H4 (cell line): ENCODE measurements at regions not wholly inside any gene's neighbourhood (a gene's known extent, or its start where the extent isn't known, plus 50 kb on each side); places are given as distances from the start of the nearest gene placed in this dataset.
"Not testable (repeated sequence)": the region's sequence is repeated elsewhere in the genome, so short reads cannot be mapped to it uniquely, and the experiment has no call there.

Experiments
- DNase-seq: peaks from one replicate; pipeline ENCODE4 v3.0.0-alpha.2; 2015; ENCODE audit warnings: low spot score

- DNase-seq: no peak
Observed at GRCh38 chr12:131389054-131390013, 321.6 kb upstream of the SFSWAP start.

- no peak for DNase-seq
Observed at GRCh38 chr12:131390412-131391334, 320.2 kb upstream of the SFSWAP start.

DNA sequence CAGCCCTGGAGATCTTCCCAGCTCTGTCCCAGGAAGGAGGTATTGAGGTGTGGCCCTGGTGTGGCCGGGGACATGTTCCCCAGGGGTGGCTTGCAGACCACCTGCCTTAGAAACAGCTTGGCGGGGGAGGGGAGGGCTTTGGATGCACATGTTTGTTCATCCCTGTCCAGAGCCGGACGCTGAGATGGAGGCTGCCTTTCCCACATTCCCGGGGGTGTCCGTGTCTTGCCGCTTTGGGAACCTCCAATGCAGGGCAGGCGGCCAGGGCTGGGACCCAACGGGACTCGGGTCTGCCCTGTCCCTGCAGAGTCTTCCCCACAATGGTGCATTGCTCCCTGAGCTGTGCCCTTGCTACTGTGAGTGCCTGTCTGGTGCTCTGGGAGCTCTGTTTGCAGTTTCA lies 319.5 kb upstream of the SFSWAP start:
- DNase-seq: no peak

GRCh38 chr12:131394752-131395151 lies 316.1 kb upstream of the SFSWAP start:
- DNase-seq: not testable (repeated sequence)

- not testable (repeated sequence) for DNase-seq
Observed at GRCh38 chr12:131395209-131395684, 315.6 kb upstream of the SFSWAP start.

- no peak for DNase-seq
Observed at GRCh38 chr12:131395971-131396573, 314.8 kb upstream of the SFSWAP start.

DNA sequence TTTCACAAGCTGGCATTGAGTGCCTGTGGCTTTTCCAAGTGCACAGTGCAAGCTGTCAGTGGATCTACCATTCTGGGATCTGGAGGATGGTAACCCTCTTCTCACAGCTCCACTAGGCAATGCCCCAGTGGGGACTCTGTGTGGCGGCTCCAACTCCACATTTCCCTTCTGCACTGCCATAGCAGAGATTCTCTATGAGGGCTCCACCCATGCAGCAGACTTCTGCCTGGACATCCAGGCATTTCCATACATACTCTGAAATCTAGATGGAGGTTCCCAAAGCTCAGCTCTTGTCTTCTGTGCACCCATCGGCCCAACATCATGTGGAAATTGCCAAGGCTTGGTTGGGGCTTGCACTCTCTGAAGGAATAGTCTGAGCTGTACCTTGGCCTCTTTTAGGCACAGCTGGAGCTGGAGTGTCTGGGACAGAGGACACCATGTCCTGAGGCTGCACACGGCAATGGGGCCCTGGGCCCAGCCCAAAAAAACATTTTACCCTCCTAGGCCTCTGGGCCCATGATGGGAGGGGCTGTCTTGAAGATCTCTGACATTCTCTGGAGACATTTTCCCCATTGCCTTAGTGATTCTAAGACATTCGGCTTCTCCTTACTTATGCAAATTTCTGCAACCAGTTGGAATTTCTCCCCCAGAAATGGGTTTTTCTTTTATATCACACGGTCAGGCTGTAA lies 313.3 kb upstream of the SFSWAP start:
- no peak for DNase-seq

- DNase-seq: no peak
Observed at GRCh38 chr12:131399000-131399399, 311.9 kb upstream of the SFSWAP start.

DNA sequence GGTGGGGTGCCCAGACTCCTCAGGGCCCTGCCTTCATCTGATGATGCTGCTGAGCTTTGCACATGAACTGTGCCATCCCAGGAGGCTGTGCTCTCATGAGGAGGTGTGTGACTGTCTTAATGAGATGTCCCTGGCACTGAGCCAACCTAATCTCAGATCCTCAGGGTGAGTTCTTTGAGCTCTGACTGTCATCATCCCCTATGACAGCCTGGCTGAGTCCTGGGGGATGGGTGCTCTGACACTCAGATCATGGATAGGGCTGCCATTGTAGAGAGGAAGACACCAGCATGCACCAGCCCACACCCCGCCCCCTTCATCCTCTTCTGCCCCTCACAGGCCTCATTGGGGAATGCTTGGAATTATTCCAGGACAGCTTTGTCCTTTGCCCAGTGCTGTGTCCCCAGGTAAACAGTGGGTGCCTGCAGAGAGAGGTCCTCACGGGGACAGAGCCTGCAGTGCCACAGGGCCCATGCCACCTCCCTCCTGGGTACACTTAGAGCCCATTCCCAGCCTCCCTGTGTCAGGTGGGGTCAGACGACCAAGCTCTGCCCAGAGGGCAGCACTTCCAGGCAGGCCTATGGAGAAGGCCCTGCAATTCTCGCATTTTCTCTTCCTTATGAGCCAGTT lies 310.1 kb upstream of the SFSWAP start:
- not testable (repeated sequence) for DNase-seq

DNA sequence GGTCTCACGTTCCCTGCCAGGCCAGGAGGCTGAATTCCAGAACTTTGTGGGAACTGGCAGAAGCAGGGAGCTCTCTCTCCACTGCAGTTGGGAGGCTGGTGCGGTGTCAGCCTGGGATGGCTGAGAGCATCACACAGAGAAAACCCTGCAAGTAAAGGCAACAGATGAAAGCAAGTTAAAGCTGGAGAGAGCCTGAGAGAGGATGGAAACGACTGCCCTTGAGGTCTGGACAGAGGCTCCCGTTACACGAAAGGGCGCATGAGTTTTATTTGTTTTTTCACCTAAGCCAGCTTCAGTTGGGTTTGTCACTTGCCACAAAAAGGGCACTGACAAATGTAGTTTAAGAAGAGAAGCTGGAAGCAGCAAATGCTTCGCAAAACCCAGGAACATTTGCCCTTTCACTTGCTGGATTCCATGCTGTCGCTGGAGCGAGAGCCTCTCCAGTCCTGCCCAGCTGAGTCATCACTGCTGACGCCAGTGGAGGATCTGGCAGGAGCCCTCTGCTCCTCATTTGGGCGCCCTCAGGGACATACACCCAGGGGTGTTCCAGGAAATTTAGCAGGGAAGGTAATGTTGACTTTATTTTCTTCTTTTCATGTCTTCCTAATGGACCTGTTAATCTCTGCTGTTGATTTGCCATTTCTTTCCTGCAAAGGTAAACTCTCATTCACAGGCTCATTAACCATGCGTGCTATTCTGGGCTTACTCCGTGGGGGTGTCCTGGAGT lies 308.8 kb upstream of the SFSWAP start:
- not testable (repeated sequence) for DNase-seq

DNA sequence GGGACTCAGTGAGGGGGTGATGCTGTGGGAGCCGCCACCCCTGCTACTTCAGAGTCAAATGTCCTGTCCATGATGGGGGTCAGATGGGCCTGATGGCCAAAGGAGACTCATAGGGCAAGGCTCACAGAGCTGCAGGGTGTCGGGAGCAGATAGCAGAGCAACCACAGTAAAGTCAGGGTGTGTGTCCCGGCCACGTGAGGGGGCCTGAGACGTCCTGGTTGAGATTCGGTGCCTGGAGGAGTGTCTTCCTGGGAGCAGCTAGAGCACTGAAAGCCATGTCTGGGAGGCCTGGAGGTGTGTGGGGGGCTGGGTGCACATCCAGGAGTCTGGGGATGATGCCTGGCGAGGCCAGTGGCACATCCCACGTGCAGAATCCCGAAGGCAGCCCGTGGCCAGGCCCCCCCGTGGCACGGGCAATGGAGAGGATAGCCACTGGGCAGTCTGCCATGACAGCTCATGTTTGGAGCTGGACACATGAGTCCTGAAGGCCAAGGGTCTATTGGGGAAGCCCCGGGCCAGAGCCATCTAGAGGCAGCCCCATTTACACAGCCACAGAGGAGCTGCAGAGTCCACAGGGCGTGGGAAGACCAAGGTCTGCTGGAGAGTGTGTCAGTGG lies 308.0 kb upstream of the SFSWAP start:
- no peak for DNase-seq

GRCh38 chr12:131403676-131404075 lies 307.2 kb upstream of the SFSWAP start:
- no peak for DNase-seq

GRCh38 chr12:131404705-131405104 lies 306.2 kb upstream of the SFSWAP start:
- no peak for DNase-seq

GRCh38 chr12:131407221-131408035 lies 303.5 kb upstream of the SFSWAP start:
- DNase-seq: no peak

GRCh38 chr12:131408036-131408365 lies 302.9 kb upstream of the SFSWAP start:
- DNase-seq: no peak

GRCh38 chr12:131408484-131408883 lies 302.4 kb upstream of the SFSWAP start:
- no peak for DNase-seq

GRCh38 chr12:131409211-131409610 lies 301.7 kb upstream of the SFSWAP start:
- no peak for DNase-seq

- DNase-seq: not testable (repeated sequence)
Observed at GRCh38 chr12:131411827-131412226, 299.1 kb upstream of the SFSWAP start.

DNA sequence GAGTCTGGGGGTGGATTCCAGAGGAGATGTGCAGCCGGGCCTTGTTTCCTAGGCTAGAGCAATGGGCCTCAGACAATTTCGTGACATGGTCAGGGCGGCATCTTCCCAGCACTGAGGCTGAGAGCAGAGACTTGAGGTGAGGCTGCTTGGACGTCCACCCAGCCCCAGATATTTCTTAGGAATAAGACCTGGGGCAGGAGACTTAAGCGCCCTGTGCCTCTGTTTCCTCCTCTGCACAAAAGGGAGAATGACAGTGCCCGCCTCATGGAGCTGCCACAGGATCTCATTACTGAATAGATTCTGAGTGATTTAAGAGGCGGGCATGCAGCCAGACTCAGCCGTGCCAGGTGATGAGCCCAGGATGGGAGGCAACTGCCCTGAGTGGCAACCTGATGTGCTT lies 297.9 kb upstream of the SFSWAP start:
- DNase-seq: no peak
